NCI-H460 (cell line): ENCODE measurements at regions not wholly inside any gene's neighbourhood (a gene's known extent, or its start where the extent isn't known, plus 50 kb on each side); places are given as distances from the start of the nearest gene placed in this dataset.
A peak's percentile ranks its signal among the peaks of the same experiment; 100 is the strongest.
"Not testable (repeated sequence)": the region's sequence is repeated elsewhere in the genome, so short reads cannot be mapped to it uniquely, and the experiment has no call there.

Source experiments
- DNase-seq: peaks from one replicate; pipeline ENCODE4 v3.0.0-alpha.2; 2016; ENCODE audit warnings: low read depth; ENCODE audit errors: extremely low read depth

GRCh38 chr10:59975918-59976317, 69.6 kb upstream of the CCDC6 start:
- not testable (repeated sequence) for DNase-seq

DNA sequence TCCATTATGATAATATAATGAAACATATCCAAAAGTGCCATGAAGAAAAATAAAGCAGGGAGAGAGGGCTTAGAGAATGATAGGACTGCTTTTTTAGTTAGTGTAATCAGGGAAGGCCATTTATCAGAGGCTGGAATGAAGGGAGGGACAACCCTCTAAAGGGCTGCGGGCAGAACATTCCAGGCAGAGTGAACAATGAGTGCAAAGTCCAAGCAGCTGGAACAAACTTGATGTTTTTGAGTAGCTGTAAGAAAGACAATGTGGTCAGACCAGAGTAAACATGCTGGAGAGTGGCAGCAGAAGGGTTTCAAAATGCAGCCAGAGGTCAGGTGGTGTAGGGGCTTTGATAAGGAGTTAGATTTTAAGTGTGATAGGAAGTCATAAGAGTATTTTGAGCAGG, 65.6 kb upstream of the CCDC6 start:
- DNase-seq: no peak

DNA sequence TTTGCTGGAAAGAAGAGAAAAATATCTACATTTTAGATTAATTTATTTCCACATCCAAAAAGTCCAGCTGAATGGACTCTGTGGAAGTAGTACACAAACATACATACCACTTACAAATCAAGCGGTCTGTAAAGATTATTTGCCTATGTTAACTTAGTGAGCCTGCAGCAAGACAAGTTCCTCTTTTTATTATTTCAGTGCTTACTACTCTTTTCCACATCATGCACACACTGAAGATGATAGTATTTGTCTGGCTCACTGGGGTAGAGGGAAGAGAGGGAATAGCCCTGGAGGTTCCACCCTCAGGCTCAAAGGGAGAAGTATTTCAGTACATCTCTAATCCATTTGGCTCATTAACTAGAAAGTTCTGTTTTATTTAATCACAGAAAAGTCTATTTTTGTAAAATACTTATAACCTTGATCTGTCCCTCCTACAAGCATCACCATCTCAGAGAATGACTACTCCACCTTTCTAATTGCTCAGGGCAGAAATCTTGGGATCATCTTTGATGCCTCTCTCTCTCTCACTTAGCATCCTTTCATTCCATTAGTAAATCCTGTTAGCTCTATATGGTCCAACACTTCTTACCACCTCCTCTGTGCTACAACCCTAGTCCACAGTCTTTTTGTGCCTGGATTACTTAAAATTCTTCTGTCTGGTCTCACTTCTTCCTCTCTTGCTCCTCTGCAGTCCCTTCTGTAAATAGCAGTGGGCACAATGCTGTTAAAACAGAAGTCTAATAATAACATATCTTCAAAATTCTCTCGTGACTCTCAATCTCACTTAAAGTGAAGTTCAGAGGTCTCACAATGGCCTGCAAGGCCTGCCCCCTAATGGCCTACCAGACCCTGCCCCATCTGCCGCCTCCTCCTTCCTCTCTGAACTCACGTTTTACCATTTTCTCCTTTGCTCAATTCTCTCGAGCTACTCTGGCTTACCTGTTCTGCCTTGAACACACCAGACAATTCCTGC, 64.3 kb upstream of the CCDC6 start:
- no peak for DNase-seq

DNA sequence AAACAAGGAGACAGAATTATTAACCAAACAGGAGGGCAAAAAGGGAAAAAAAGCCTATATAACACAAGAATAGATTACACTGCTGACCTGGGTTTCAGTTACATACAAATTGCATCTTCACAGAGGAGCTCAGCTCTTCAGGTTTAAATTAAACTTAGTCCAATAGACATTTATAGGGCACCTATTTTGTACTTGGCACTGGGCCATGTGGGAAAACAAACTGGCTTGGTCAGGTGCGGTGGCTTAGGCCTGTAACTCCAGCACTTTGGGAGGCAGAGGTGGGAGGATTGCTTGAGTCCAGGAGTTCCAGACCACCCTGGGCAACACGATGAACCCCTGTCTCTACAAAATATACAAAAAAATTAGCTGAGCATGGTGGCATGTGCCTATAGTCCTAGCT, 62.3 kb upstream of the CCDC6 start:
- DNase-seq: no peak

- no peak for DNase-seq
These were observed 60.7 kb upstream of the CCDC6 start for GRCh38 chr10:59967079-59967478.

DNA sequence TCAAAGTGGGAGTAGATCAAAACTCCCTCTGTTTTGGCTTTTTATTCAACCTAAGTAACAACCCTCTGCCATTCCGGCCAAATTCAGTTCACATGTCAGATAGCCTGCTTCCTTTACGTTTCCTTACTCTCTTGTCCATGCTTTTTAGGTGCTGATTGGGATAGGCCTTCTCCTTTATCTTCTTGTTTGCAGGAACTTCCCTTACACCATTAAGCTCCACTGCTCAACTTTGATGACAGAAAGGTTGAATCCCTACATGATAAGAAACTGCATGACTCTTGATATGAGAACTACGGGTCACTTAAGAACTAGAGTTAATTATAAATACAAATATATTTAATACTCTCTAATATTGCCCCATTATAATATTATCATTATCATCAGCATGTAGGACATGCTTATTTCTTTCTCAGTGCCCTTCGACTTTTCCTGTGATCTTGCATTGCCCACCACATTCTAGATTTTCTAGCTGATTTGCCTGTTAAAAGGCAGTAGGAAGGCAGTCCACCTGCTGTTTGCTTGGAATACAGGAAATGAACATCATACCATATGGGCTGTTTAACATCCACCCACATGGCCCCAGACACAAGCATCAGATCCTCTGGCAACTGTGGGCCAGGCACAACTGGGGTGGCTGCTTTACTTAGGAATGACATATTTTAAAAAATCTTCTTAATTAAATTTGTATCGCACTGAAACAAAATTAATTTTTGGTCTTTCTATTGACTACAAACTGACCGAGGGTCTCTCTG, 59.7 kb upstream of the CCDC6 start:
- no peak for DNase-seq

- DNase-seq: no peak
These were observed 56.4 kb upstream of the CCDC6 start for GRCh38 chr10:59962756-59963155.

DNA sequence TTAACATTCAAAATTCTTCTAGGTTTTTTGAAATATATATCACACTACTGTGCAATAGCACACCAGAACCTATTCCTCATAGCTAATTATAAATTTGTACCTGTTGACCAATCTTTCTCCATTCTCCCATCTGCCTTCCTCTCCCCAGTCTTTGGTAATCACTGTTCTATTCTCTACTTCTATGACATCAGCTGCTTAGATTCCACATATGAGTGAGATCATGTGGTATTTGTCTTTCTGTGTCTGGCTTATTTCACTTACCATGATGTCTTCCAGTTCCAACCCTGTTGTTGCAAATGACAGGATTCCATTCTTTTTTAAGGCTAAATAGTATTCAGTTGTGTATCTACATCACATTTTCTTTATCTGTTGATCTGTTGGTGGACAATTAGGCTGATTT, 54.4 kb upstream of the CCDC6 start:
- DNase-seq: peak; percentile 8

- no peak for DNase-seq
These were observed 53.2 kb upstream of the CCDC6 start for GRCh38 chr10:59959504-59960018.

DNA sequence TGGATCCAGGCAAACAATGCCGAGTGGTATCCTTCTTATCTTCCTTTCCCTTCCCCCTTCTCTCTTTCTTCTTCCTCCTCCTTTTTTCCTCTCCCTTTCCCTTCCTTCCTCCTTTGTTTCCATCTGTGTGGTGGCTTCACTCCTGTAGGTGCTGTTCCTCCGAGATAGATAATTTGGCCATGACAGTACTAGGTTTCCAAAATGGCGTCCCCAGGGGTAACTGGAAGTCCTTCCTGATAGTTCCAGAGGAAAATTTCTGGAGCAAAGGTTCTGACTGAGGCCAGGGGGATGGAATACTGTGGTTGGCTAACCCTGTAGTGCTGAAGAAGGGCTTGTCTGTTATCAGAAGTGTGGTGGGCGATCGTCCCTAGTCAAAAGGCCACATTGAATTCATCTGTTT, 52.5 kb upstream of the CCDC6 start:
- no peak for DNase-seq

DNA sequence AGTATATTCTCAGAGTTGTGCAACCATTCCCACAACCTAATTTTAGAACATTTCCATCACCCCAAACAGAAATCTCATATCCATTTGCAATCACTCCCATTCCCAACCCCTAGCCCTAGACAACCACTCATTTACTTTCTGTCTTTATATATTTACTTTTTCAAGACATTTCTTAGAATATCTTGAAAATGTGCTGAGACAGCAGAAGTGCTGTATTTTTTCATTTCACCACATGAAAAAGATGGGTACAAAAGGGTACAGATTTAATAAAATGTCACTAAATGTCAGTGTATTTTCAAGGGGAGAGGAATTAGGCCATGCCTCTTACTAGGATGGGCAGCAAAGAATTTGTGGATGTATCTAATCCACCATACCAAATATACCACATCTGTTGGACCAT, 51.6 kb upstream of the CCDC6 start:
- DNase-seq: no peak
